ENCODE measurements at regions not wholly inside any gene's neighbourhood (a gene's known extent, or its start where the extent isn't known, plus 50 kb on each side); places are given as distances from the start of the nearest gene placed in this dataset.

DNA sequence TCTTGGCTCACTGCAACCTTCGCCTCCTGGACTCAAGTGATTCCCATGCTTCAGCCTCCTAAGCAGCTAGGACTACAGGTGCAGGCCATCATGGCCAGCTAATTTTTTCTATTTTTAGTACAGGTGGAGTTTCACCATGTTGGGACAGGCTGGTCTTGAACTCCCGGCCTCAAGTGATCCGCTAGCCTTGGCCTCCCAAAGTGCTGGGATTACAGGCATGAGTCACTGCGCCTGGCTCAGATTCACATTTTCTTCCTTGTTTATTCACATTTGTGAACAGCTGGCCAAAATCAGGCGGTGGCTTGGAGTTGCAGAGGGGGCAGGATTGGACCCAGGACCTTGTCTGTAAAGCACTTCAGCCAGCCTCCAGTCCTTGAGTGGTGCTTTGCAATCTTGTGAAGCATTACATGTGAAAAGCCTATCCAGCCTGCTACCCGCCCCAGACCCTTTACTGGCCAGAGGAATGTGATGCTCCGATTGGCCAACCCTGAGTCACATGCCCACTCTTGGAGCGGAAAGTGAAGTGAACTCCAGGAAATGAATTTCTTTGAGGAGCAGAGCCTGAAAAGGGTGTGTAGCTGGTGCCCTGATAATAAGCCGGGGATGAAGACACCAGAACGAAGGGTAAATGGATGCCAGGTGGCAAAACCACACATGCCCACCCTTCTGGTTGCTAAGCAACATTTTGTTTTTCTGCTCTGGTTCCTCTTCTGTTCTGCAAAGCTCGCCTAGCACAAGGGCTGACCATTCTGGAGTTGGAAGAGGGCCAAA, 62.6 kb upstream of the PTPRJ start:
- TF ChIP-seq, protein P1, sequence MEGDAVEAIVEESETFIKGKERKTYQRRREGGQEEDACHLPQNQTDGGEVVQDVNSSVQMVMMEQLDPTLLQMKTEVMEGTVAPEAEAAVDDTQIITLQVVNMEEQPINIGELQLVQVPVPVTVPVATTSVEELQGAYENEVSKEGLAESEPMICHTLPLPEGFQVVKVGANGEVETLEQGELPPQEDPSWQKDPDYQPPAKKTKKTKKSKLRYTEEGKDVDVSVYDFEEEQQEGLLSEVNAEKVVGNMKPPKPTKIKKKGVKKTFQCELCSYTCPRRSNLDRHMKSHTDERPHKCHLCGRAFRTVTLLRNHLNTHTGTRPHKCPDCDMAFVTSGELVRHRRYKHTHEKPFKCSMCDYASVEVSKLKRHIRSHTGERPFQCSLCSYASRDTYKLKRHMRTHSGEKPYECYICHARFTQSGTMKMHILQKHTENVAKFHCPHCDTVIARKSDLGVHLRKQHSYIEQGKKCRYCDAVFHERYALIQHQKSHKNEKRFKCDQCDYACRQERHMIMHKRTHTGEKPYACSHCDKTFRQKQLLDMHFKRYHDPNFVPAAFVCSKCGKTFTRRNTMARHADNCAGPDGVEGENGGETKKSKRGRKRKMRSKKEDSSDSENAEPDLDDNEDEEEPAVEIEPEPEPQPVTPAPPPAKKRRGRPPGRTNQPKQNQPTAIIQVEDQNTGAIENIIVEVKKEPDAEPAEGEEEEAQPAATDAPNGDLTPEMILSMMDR (IDR thresholded peaks at IDR 0.05), result no peak
- TF ChIP-seq POLR2A (IDR thresholded peaks at IDR 0.05), result no peak
